Panc1 (cell line): ENCODE measurements at regions not wholly inside any gene's neighbourhood (a gene's known extent, or its start where the extent isn't known, plus 50 kb on each side); places are given as distances from the start of the nearest gene placed in this dataset.

Source experiments
- ATAC-seq: fragments of 200-7000 bp; cut with Tn5 transposase; 2 replicates; pipeline ENCODE4 v1.9.1; 2020; ENCODE audit warnings: mild to moderate bottlenecking, moderate library complexity
- BruUV-seq: library from RNA; stranded (reverse); fragments of 400-500 nt; replicated peaks from 2 replicates; lab custom pipeline; 2021; lab: Mats Ljungman, UMichigan
- CTCF ChIA-PET: fragments of 300-600 bp; sonication (Branson Sonifier 250); formaldehyde crosslinking; loops from one replicate; lab custom pipeline; 2022; ENCODE audit warnings: antibody characterized with exemption; lab: Charles Lee
- POLR2A ChIA-PET: fragments of 300-600 bp; sonication (Branson Sonifier 250); formaldehyde crosslinking; loops from one replicate; lab custom pipeline; 2022; ENCODE audit warnings: antibody characterized with exemption; lab: Charles Lee
- DNase-seq: peaks from one replicate; pipeline ENCODE4 v3.0.0-alpha.2; 2010; ENCODE audit warnings: low read depth, low spot score
- H3K27ac ChIP-seq: 2 replicates; pipeline ENCODE4 v1.5.1; 2011; ENCODE audit warnings: mild to moderate bottlenecking, low read length, inconsistent platforms
- H3K27me3 ChIP-seq: fragments of 200-500 bp; sonication (Bioruptor generic); 2 replicates; pipeline ENCODE4 v1.6.0; 2014; ENCODE audit warnings: low read length, inconsistent platforms; ENCODE audit not compliant: control insufficient read depth, insufficient read depth
- H3K36me3 ChIP-seq: fragments of 200-500 bp; sonication (Bioruptor generic); 2 replicates; pipeline ENCODE4 v1.5.1; 2014; ENCODE audit warnings: inconsistent platforms, mild to moderate bottlenecking, low read length, moderate library complexity; ENCODE audit not compliant: control insufficient read depth, insufficient read depth
- H3K4me1 ChIP-seq: 2 replicates; pipeline ENCODE4 v1.5.1; 2011; ENCODE audit warnings: inconsistent platforms, mild to moderate bottlenecking, low read length, moderate library complexity; ENCODE audit not compliant: control insufficient read depth, insufficient read depth
- H3K4me3 ChIP-seq, 2 experiments: 2 replicates each; pipeline ENCODE4 v1.5.1; 2011 to 2012; ENCODE audit warnings: low read depth in 2 of 2, low read length in 2 of 2, mild to moderate bottlenecking in 2 of 2, inconsistent platforms in 1 of 2, moderate library complexity in 1 of 2
- H3K9me3 ChIP-seq: fragments of 200-500 bp; sonication (Bioruptor generic); 2 replicates; pipeline ENCODE4 v1.5.1; 2014; ENCODE audit warnings: low read depth, mild to moderate bottlenecking, inconsistent platforms, low read length, moderate library complexity; ENCODE audit not compliant: control insufficient read depth, insufficient read depth
- POLR2AphosphoS5 ChIP-seq: IDR thresholded peaks from 2 replicates; pipeline ENCODE4 v1.6.1; 2012; ENCODE audit warnings: mild to moderate bottlenecking, low read depth, low read length, moderate library complexity
- SIN3A ChIP-seq: IDR thresholded peaks from 2 replicates; pipeline ENCODE4 v1.6.1; 2012; ENCODE audit warnings: low read depth, mild to moderate bottlenecking, low read length, moderate library complexity, borderline replicate concordance; ENCODE audit not compliant: insufficient read depth
- TCF7L2 ChIP-seq: IDR thresholded peaks from 2 replicates; pipeline ENCODE4 v1.6.1; 2011; ENCODE audit warnings: mild to moderate bottlenecking, low read depth, low read length, inconsistent platforms
- in situ Hi-C: cut with HindIII; loops from 2 replicates; pipeline ENCODE4 v1.10.0; 2016; ENCODE audit warnings: low sequenced_read_pairs, low pct_unique_long_range_greater_than_20kb
- intact Hi-C: fragments of 100-400 bp; cut with micrococcal nuclease; formaldehyde crosslinking; loops from one replicate; pipeline ENCODE4 v1.10.0; 2022; ENCODE audit not compliant: unreplicated experiment
- TF ChIP-seq, protein P1 (sequence below): fragments of 450-650 bp; IDR thresholded peaks from 2 replicates; pipeline ENCODE4 v1.5.1; 2017; ENCODE audit warnings: mild to moderate bottlenecking
- TF ChIP-seq, protein P2 (sequence below), 2 experiments: IDR thresholded peaks; 2 replicates each; pipeline ENCODE4 v1.6.1; 2011 to 2012; ENCODE audit warnings: low read depth in 2 of 2, control low read depth in 1 of 2, low read length in 1 of 2, mild to moderate bottlenecking in 1 of 2, moderate library complexity in 1 of 2; ENCODE audit not compliant: insufficient read depth in 1 of 2

DNA sequence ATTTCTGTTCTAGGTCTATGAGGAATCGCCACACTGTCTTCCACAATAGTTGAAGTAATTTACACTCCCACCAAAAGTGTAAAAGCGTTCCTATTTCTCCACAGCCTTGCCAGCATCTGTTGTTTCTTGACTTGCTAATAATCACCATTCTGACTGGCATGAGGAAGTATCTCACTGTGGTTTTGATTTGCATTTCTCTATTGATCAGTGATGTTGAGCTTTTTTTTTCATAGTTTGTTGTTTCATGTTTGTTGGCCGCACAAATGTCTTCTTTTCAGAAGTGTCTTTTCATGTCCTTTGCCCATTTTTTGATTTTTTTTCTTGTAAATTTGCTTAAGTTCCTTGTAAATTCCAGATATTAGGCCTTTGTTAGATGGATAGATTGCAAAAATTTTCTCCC lies 867.1 kb downstream of the DTWD2 start:
- DNase-seq (no peak), ATAC-seq (no peak)
- no peaks in the 10 kb centered on the region for H3K4me1 ChIP-seq
- H3K9me3 ChIP-seq = peaks cover 3% of the 10 kb centered on the region; the same call in 1 of the 2 replicates
- no peak overlapping the region for H3K27ac ChIP-seq
- H3K27me3 ChIP-seq = no peaks in the 10 kb centered on the region
- no peak overlapping the region for H3K4me3 ChIP-seq
- in situ Hi-C loops = no loop called here
- H3K36me3 ChIP-seq = no peaks in the 10 kb centered on the region
- ChIA-PET POLR2A (no interaction called here), CTCF (no interaction called here)
- intact Hi-C loops = no loop called here
- BruUV-seq = no TSS peak
- no peak for TF ChIP-seq TCF7L2
- TF ChIP-seq, protein P1, sequence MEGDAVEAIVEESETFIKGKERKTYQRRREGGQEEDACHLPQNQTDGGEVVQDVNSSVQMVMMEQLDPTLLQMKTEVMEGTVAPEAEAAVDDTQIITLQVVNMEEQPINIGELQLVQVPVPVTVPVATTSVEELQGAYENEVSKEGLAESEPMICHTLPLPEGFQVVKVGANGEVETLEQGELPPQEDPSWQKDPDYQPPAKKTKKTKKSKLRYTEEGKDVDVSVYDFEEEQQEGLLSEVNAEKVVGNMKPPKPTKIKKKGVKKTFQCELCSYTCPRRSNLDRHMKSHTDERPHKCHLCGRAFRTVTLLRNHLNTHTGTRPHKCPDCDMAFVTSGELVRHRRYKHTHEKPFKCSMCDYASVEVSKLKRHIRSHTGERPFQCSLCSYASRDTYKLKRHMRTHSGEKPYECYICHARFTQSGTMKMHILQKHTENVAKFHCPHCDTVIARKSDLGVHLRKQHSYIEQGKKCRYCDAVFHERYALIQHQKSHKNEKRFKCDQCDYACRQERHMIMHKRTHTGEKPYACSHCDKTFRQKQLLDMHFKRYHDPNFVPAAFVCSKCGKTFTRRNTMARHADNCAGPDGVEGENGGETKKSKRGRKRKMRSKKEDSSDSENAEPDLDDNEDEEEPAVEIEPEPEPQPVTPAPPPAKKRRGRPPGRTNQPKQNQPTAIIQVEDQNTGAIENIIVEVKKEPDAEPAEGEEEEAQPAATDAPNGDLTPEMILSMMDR = no peak
- no peak for TF ChIP-seq SIN3A
- TF ChIP-seq, protein P2, sequence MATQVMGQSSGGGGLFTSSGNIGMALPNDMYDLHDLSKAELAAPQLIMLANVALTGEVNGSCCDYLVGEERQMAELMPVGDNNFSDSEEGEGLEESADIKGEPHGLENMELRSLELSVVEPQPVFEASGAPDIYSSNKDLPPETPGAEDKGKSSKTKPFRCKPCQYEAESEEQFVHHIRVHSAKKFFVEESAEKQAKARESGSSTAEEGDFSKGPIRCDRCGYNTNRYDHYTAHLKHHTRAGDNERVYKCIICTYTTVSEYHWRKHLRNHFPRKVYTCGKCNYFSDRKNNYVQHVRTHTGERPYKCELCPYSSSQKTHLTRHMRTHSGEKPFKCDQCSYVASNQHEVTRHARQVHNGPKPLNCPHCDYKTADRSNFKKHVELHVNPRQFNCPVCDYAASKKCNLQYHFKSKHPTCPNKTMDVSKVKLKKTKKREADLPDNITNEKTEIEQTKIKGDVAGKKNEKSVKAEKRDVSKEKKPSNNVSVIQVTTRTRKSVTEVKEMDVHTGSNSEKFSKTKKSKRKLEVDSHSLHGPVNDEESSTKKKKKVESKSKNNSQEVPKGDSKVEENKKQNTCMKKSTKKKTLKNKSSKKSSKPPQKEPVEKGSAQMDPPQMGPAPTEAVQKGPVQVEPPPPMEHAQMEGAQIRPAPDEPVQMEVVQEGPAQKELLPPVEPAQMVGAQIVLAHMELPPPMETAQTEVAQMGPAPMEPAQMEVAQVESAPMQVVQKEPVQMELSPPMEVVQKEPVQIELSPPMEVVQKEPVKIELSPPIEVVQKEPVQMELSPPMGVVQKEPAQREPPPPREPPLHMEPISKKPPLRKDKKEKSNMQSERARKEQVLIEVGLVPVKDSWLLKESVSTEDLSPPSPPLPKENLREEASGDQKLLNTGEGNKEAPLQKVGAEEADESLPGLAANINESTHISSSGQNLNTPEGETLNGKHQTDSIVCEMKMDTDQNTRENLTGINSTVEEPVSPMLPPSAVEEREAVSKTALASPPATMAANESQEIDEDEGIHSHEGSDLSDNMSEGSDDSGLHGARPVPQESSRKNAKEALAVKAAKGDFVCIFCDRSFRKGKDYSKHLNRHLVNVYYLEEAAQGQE (IDR thresholded peaks at IDR 0.05; ENCODE audit: insufficient read depth in 1 of 2, low read depth in 2 of 2, low read length in 1 of 2) = no peak
- TF ChIP-seq POLR2AphosphoS5 = no peak

DNA sequence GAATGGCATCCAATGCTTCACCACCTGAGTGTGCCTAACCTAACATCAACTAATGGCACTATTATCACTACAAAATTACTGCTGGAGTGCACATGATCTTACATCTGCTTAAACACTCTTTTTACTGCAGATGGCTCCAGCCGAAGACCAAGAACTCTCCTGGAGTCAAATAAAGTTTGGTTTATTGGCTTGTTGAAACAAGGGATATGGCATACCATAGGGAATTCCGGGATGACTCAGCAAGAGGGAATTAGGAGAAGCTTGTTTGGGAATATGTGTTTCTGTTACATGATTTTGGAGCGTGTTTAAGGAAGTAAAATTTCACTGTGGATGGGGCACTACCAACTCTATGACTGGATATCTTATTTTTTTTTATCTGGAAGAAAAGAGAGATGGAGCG lies 872.6 kb downstream of the DTWD2 start:
- Histone ChIP-seq H3K27ac (no peak overlapping the region), H3K4me1 (no peaks in the 10 kb centered on the region), H3K4me3 (no peak overlapping the region), H3K27me3 (no peaks in the 10 kb centered on the region), H3K36me3 (no peaks in the 10 kb centered on the region), H3K9me3 (no peaks in the 10 kb centered on the region)
- CTCF ChIA-PET = no interaction called here
- POLR2A ChIA-PET = no interaction called here
- BruUV-seq = no TSS peak
- TF ChIP-seq SIN3A (no peak), TCF7L2 (no peak), POLR2AphosphoS5 (no peak)
- TF ChIP-seq, protein P1 = no peak
- TF ChIP-seq, protein P2 (IDR thresholded peaks at IDR 0.05; ENCODE audit: insufficient read depth in 1 of 2, low read depth in 2 of 2, low read length in 1 of 2) = no peak
- ATAC-seq (no peak), DNase-seq (no peak)
- intact Hi-C loops = no loop called here
- in situ Hi-C loops = no loop called here
